ENCODE measurements at regions not wholly inside any gene's neighbourhood (a gene's known extent, or its start where the extent isn't known, plus 50 kb on each side); places are given as distances from the start of the nearest gene placed in this dataset.
A peak's percentile ranks its signal among the peaks of the same experiment; 100 is the strongest.

DNA sequence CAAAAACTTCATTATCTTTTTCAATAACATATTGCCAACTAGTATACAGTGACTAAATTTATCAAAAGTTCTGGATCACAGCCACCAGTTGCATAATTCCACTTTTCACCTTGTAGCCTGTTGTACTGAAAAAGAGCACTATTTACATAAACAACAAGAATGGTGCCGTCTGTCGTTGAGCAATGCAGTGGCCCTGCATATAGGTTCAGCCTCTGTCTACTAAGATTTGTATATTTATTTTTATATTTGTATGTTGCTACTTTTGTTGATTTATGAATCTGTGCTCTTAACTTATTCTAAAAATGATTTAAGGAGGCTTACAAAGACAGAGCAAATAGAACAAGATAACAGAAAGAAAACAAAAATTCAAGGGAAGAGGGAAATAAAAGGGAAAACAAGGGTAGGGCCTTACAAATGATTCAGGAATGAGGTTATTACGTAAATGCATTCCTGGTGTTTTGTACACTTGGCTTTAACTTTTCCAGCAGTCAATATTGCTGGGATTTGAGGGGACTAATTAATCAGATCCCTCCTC, 257.6 kb upstream of the STT3B start (continued):
- TF ChIP-seq NFIC (IDR thresholded peaks at IDR 0.05; ENCODE audit: low read length) = peak; percentile 88
- TF ChIP-seq ZNF816 (CRISPR knock-in tag; IDR thresholded peaks at IDR 0.05; ENCODE audit: borderline replicate concordance) = no peak
- no peak for TF ChIP-seq NFKB2 (CRISPR knock-in tag; IDR thresholded peaks at IDR 0.05; ENCODE audit: borderline replicate concordance)
- TF ChIP-seq, protein P1, sequence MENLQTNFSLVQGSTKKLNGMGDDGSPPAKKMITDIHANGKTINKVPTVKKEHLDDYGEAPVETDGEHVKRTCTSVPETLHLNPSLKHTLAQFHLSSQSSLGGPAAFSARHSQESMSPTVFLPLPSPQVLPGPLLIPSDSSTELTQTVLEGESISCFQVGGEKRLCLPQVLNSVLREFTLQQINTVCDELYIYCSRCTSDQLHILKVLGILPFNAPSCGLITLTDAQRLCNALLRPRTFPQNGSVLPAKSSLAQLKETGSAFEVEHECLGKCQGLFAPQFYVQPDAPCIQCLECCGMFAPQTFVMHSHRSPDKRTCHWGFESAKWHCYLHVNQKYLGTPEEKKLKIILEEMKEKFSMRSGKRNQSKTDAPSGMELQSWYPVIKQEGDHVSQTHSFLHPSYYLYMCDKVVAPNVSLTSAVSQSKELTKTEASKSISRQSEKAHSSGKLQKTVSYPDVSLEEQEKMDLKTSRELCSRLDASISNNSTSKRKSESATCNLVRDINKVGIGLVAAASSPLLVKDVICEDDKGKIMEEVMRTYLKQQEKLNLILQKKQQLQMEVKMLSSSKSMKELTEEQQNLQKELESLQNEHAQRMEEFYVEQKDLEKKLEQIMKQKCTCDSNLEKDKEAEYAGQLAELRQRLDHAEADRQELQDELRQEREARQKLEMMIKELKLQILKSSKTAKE (CRISPR knock-in tag; IDR thresholded peaks at IDR 0.05; ENCODE audit: borderline replicate concordance) = no peak
- TF ChIP-seq HDAC2 (CRISPR knock-in tag; IDR thresholded peaks at IDR 0.05) = peak; percentile 41; the same call in 1 of the 2 replicates
- TF ChIP-seq, protein P2, sequence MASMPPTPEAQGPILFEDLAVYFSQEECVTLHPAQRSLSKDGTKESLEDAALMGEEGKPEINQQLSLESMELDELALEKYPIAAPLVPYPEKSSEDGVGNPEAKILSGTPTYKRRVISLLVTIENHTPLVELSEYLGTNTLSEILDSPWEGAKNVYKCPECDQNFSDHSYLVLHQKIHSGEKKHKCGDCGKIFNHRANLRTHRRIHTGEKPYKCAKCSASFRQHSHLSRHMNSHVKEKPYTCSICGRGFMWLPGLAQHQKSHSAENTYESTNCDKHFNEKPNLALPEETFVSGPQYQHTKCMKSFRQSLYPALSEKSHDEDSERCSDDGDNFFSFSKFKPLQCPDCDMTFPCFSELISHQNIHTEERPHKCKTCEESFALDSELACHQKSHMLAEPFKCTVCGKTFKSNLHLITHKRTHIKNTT (CRISPR knock-in tag; IDR thresholded peaks at IDR 0.05) = no peak
- TF ChIP-seq KLF9 (CRISPR knock-in tag; IDR thresholded peaks at IDR 0.05; ENCODE audit: low read depth) = no peak
- TF ChIP-seq PHF21A (CRISPR knock-in tag; IDR thresholded peaks at IDR 0.05) = no peak
- no peak for TF ChIP-seq SOX6 (IDR thresholded peaks at IDR 0.05)
- peak; percentile 80 for TF ChIP-seq SOX6 (CRISPR knock-in tag; IDR thresholded peaks at IDR 0.05)
- peak; percentile 9; the same call in 1 of the 2 replicates for TF ChIP-seq HNF4A (CRISPR knock-in tag; IDR thresholded peaks at IDR 0.05)
- no peak for TF ChIP-seq ZNF577 (CRISPR knock-in tag; IDR thresholded peaks at IDR 0.05; ENCODE audit: borderline replicate concordance, low read depth)
- TF ChIP-seq PTBP1 (IDR thresholded peaks at IDR 0.05; ENCODE audit: low read depth, low read length, poor library complexity, severe bottlenecking) = no peak
- 0 out of 2 replicates have a peak, but pooled peaks have one; percentile 11 for TF ChIP-seq ATF7 (IDR thresholded peaks at IDR 0.05)
- TF ChIP-seq ATF7 (CRISPR knock-in tag; IDR thresholded peaks at IDR 0.05) = no peak
- TF ChIP-seq, protein P3, sequence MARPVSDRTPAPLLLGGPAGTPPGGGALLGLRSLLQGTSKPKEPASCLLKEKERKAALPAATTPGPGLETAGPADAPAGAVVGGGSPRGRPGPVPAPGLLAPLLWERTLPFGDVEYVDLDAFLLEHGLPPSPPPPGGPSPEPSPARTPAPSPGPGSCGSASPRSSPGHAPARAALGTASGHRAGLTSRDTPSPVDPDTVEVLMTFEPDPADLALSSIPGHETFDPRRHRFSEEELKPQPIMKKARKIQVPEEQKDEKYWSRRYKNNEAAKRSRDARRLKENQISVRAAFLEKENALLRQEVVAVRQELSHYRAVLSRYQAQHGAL (CRISPR knock-in tag; IDR thresholded peaks at IDR 0.05; ENCODE audit: not compliant biosample characterization) = no peak
- TF ChIP-seq, protein P4, sequence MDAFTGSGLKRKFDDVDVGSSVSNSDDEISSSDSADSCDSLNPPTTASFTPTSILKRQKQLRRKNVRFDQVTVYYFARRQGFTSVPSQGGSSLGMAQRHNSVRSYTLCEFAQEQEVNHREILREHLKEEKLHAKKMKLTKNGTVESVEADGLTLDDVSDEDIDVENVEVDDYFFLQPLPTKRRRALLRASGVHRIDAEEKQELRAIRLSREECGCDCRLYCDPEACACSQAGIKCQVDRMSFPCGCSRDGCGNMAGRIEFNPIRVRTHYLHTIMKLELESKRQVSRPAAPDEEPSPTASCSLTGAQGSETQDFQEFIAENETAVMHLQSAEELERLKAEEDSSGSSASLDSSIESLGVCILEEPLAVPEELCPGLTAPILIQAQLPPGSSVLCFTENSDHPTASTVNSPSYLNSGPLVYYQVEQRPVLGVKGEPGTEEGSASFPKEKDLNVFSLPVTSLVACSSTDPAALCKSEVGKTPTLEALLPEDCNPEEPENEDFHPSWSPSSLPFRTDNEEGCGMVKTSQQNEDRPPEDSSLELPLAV (CRISPR knock-in tag; conservative IDR thresholded peaks at IDR 0.05; ENCODE audit: low read depth) = no peak
- TF ChIP-seq, protein P5, sequence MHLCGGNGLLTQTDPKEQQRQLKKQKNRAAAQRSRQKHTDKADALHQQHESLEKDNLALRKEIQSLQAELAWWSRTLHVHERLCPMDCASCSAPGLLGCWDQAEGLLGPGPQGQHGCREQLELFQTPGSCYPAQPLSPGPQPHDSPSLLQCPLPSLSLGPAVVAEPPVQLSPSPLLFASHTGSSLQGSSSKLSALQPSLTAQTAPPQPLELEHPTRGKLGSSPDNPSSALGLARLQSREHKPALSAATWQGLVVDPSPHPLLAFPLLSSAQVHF (CRISPR knock-in tag; IDR thresholded peaks at IDR 0.05) = no peak
- TF ChIP-seq CHCHD3 (CRISPR knock-in tag; IDR thresholded peaks at IDR 0.05) = no peak
- TF ChIP-seq, protein P6, sequence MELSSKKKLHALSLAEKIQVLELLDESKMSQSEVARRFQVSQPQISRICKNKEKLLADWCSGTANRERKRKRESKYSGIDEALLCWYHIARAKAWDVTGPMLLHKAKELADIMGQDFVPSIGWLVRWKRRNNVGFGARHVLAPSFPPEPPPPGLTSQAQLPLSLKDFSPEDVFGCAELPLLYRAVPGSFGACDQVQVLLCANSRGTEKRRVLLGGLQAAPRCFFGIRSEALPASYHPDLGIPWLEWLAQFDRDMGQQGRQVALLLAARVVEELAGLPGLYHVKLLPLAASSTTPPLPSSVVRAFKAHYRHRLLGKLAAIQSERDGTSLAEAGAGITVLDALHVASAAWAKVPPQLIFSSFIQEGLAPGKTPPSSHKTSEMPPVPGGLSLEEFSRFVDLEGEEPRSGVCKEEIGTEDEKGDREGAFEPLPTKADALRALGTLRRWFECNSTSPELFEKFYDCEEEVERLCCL (CRISPR knock-in tag; IDR thresholded peaks at IDR 0.05; ENCODE audit: borderline replicate concordance) = no peak
- TF ChIP-seq CBX5 (CRISPR knock-in tag; IDR thresholded peaks at IDR 0.05; ENCODE audit: borderline replicate concordance) = no peak
- TF ChIP-seq PHF20 (CRISPR knock-in tag; IDR thresholded peaks at IDR 0.05) = no peak
- no peak for TF ChIP-seq SAFB2 (CRISPR knock-in tag; IDR thresholded peaks at IDR 0.05; ENCODE audit: borderline replicate concordance, low read depth)
- TF ChIP-seq ZNF207 (IDR thresholded peaks at IDR 0.05; ENCODE audit: borderline replicate concordance) = no peak

Measured in HepG2 (cell line).